ENCODE measurements at regions not wholly inside any gene's neighbourhood (a gene's known extent, or its start where the extent isn't known, plus 50 kb on each side); places are given as distances from the start of the nearest gene placed in this dataset.

DNA sequence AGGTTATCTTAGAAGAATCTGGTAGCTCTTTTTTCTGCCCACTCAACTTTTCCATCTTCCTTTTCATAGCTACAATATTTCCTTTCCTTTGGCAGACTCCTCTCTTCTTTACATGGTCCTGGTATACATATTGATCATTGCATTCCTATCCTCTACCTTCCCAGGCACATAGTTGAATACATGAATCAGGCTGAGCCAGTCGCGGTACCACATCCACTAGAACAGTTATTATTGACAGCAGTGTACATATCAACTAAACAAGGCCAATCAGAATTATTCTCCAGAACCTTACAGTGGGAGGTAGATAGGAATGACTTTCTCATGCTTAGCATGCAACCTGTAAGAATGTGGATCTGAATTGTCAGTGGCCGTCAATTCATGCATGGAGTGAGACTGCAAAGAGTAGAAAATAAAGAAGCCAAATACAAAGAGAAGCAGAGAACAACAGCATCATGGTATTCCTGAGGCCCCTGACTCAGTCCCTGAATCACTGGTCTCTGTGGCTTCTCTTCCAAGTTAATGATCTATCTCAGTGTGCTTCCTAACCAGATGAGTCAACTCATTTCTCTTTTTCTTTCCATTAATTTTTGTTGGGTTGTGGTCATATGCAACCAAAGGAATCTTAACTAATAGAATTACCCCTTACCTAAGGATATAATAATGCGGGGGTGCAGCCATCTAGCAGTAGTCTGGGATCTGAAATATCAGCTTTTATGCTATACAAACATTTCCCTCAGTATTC, 60.9 kb upstream of the DCBLD2 start:
- no peak for ATAC-seq (ENCODE audit: insufficient read depth, low FRiP score)
- WGBS, 2 donors = 92 to 93% methylated on average over 4 of the region's 4 CpGs
- TF ChIP-seq, protein P1, sequence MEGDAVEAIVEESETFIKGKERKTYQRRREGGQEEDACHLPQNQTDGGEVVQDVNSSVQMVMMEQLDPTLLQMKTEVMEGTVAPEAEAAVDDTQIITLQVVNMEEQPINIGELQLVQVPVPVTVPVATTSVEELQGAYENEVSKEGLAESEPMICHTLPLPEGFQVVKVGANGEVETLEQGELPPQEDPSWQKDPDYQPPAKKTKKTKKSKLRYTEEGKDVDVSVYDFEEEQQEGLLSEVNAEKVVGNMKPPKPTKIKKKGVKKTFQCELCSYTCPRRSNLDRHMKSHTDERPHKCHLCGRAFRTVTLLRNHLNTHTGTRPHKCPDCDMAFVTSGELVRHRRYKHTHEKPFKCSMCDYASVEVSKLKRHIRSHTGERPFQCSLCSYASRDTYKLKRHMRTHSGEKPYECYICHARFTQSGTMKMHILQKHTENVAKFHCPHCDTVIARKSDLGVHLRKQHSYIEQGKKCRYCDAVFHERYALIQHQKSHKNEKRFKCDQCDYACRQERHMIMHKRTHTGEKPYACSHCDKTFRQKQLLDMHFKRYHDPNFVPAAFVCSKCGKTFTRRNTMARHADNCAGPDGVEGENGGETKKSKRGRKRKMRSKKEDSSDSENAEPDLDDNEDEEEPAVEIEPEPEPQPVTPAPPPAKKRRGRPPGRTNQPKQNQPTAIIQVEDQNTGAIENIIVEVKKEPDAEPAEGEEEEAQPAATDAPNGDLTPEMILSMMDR (IDR thresholded peaks at IDR 0.05; ENCODE audit: control extremely low read depth, extremely low read depth) = no peak
- Histone ChIP-seq H3K36me3 (ENCODE audit: control insufficient read depth in 4 of 4, insufficient read depth in 4 of 4, low read length in 4 of 4) (no peaks in the 10 kb centered on the region), H3K4me3 (no peak overlapping the region), H3K9me3 (ENCODE audit: control insufficient read depth in 4 of 4, insufficient read depth in 3 of 4, low read length in 3 of 4) (no peaks in the 10 kb centered on the region), H3K27ac (ENCODE audit: low read depth in 1 of 2, low read length in 1 of 2) (no peak overlapping the region), H3K27me3 (ENCODE audit: control insufficient read depth in 3 of 3, insufficient read depth in 3 of 3, low read length in 2 of 3) (no peaks in the 10 kb centered on the region), H3K9ac (ENCODE audit: insufficient read depth in 1 of 2, low read length in 2 of 2) (no peak overlapping the region), H3K4me1 (ENCODE audit: control insufficient read depth in 5 of 5, insufficient read depth in 5 of 5, low read length in 5 of 5) (peaks cover 0 to 6% (median 0%) of the 10 kb centered on the region in 5 donors)
- no peak for DNase-seq

GRCh38 chr3:98961161-98962155, 60.0 kb upstream of the DCBLD2 start:
- WGBS, 2 donors = 56 to 75% methylated on average over 2 of the region's 2 CpGs
- H3K27ac ChIP-seq (ENCODE audit: low read depth in 1 of 2, low read length in 1 of 2) = no peak overlapping the region
- peak in 1 of 3 donors; percentile 15 for DNase-seq
- H3K4me3 ChIP-seq = no peak overlapping the region
- ATAC-seq (ENCODE audit: insufficient read depth, low FRiP score) = no peak
- no peak overlapping the region for H3K9ac ChIP-seq (ENCODE audit: insufficient read depth in 1 of 2, low read length in 2 of 2)
- no peaks in the 10 kb centered on the region for H3K9me3 ChIP-seq (ENCODE audit: control insufficient read depth in 4 of 4, insufficient read depth in 3 of 4, low read length in 3 of 4)
- H3K4me1 ChIP-seq (ENCODE audit: control insufficient read depth in 5 of 5, insufficient read depth in 5 of 5, low read length in 5 of 5) = peaks cover 0 to 6% (median 0%) of the 10 kb centered on the region in 5 donors
- no peaks in the 10 kb centered on the region for H3K27me3 ChIP-seq (ENCODE audit: control insufficient read depth in 3 of 3, insufficient read depth in 3 of 3, low read length in 2 of 3)
- TF ChIP-seq, protein P1 (IDR thresholded peaks at IDR 0.05; ENCODE audit: control extremely low read depth, extremely low read depth) = no peak
- no peaks in the 10 kb centered on the region for H3K36me3 ChIP-seq (ENCODE audit: control insufficient read depth in 4 of 4, insufficient read depth in 4 of 4, low read length in 4 of 4)

DNA sequence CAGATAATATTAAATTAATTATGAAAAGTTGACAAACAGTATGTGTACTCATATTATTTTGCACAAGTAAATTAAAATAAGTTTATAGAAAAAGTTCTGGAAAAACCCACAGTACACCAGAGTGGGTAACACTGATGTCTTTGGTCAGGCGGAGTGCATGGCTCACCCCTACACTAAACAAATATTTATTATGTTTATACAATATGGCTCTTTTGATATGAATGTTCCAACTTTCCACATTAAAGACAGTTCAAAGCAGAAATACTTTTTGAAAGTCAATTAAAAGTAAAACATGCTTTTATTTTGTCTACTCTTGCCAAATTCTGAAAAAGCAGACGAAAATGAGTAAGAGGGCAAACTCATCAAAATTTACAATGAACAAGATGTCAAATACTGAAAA, 56.2 kb upstream of the DCBLD2 start:
- TF ChIP-seq, protein P1 (IDR thresholded peaks at IDR 0.05; ENCODE audit: control extremely low read depth, extremely low read depth) = no peak
- H3K4me3 ChIP-seq = no peak overlapping the region
- H3K9ac ChIP-seq (ENCODE audit: insufficient read depth in 1 of 2, low read length in 2 of 2) = no peak overlapping the region
- ATAC-seq (ENCODE audit: insufficient read depth, low FRiP score) (no peak), DNase-seq (peak; percentile 19 to 76 (median 69))
- no peaks in the 10 kb centered on the region for H3K9me3 ChIP-seq (ENCODE audit: control insufficient read depth in 4 of 4, insufficient read depth in 3 of 4, low read length in 3 of 4)
- 77 to 91% methylated on average over 2 of the region's 2 CpGs for whole genome bisulfite sequencing, 2 donors
- no peaks in the 10 kb centered on the region for H3K27me3 ChIP-seq (ENCODE audit: control insufficient read depth in 3 of 3, insufficient read depth in 3 of 3, low read length in 2 of 3)
- H3K27ac ChIP-seq (ENCODE audit: low read depth in 1 of 2, low read length in 1 of 2) = no peak overlapping the region
- H3K4me1 ChIP-seq (ENCODE audit: control insufficient read depth in 5 of 5, insufficient read depth in 5 of 5, low read length in 5 of 5) = peaks cover 0 to 31% (median 3%) of the 10 kb centered on the region in 5 donors
- H3K36me3 ChIP-seq (ENCODE audit: control insufficient read depth in 4 of 4, insufficient read depth in 4 of 4, low read length in 4 of 4) = no peaks in the 10 kb centered on the region

Measured in lung (tissue), 11 donors.